GM12872 (cell line): ENCODE measurements at regions not wholly inside any gene's neighbourhood (a gene's known extent, or its start where the extent isn't known, plus 50 kb on each side); places are given as distances from the start of the nearest gene placed in this dataset.

Source experiments
- CTCF ChIP-seq: IDR thresholded peaks from 3 replicates; pipeline ENCODE4 v1.5.1; 2011; ENCODE audit warnings: low read depth, mild to moderate bottlenecking, low read length, moderate library complexity; ENCODE audit not compliant: insufficient read depth

GRCh38 chr10:30725661-30726060, 96.1 kb upstream of the LYZL2 start:
- no peak for TF ChIP-seq CTCF

GRCh38 chr10:30724296-30724695, 94.7 kb upstream of the LYZL2 start:
- TF ChIP-seq CTCF, result no peak

GRCh38 chr10:30722956-30723620, 93.5 kb upstream of the LYZL2 start:
- no peak for TF ChIP-seq CTCF

GRCh38 chr10:30719832-30720231, 90.3 kb upstream of the LYZL2 start:
- no peak for TF ChIP-seq CTCF

- no peak for TF ChIP-seq CTCF
Observed at GRCh38 chr10:30709700-30710358, 80.3 kb upstream of the LYZL2 start.

- TF ChIP-seq CTCF, result peak; percentile 42; the same call in 1 of the 3 replicates
Observed at GRCh38 chr10:30709229-30709628, 79.7 kb upstream of the LYZL2 start.

- no peak for TF ChIP-seq CTCF
Observed at GRCh38 chr10:30708234-30708633, 78.7 kb upstream of the LYZL2 start.
